GM23248 (cell line): ENCODE measurements at regions not wholly inside any gene's neighbourhood (a gene's known extent, or its start where the extent isn't known, plus 50 kb on each side); places are given as distances from the start of the nearest gene placed in this dataset.

ENCODE experiments used
- EZH2 ChIP-seq: fragments of 200-600 bp; sonication (generic); IDR thresholded peaks from 2 replicates; pipeline ENCODE4 v1.6.1; 2018; ENCODE audit warnings: antibody characterized with exemption, mild to moderate bottlenecking; ENCODE audit not compliant: insufficient read depth, poor library complexity, severe bottlenecking
- EZH2phosphoT487 ChIP-seq: fragments of 200-600 bp; sonication (generic); IDR thresholded peaks from 2 replicates; pipeline ENCODE4 v1.6.1; 2018; ENCODE audit warnings: antibody characterized with exemption, moderate library complexity, mild to moderate bottlenecking, low read depth; ENCODE audit not compliant: insufficient read depth

DNA sequence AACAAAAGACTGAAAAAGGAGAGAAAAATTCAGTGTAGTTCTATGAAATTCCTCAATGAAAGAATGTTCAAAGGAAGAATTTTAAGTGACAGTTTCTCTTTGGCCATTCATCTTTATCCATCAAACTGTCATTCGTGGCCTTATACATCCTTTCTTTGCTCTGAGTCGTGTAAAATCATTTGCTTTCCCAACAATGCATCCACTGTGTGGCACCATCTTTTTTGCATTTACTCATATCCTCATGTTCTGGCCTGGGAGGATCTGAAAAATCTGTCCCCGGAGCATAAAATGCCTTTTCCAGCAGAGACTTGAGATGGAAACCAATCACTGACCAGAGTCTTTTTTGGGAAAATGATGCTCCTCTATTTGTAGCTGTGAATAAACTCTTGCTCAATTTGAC lies 240.3 kb upstream of the ETAA1 start:
- TF ChIP-seq EZH2 (no peak), EZH2phosphoT487 (no peak)
